Activated CD4-positive, alpha-beta T cell treated with anti-CD3 and anti-CD28 coated beads, Interleukin-2, amount 50 U/mL, for 16 hours (primary cell): ENCODE measurements at regions not wholly inside any gene's neighbourhood (a gene's known extent, or its start where the extent isn't known, plus 50 kb on each side); places are given as distances from the start of the nearest gene placed in this dataset.
"Not testable (repeated sequence)": the region's sequence is repeated elsewhere in the genome, so short reads cannot be mapped to it uniquely, and the experiment has no call there.

Source experiments
- DNase-seq: peaks from one replicate; pipeline ENCODE4 v3.0.0-alpha.2; 2020

GRCh38 chr16:21536740-21537139 is 62.6 kb upstream of the METTL9 start:
- not testable (repeated sequence) for DNase-seq

- not testable (repeated sequence) for DNase-seq
Measured at GRCh38 chr16:21537598-21537997, 61.8 kb upstream of the METTL9 start.

- not testable (repeated sequence) for DNase-seq
Measured at GRCh38 chr16:21539107-21539618, 60.2 kb upstream of the METTL9 start.

GRCh38 chr16:21540770-21541433 is 58.5 kb upstream of the METTL9 start:
- DNase-seq: peak; percentile 91

GRCh38 chr16:21541611-21542051 is 57.7 kb upstream of the METTL9 start:
- DNase-seq: peak; percentile 42

- not testable (repeated sequence) for DNase-seq
Measured at GRCh38 chr16:21542075-21542474, 57.3 kb upstream of the METTL9 start.

- DNase-seq: not testable (repeated sequence)
Measured at GRCh38 chr16:21542491-21543124, 56.8 kb upstream of the METTL9 start.

GRCh38 chr16:21543151-21543836 is 56.1 kb upstream of the METTL9 start:
- DNase-seq: not testable (repeated sequence)

- not testable (repeated sequence) for DNase-seq
Measured at GRCh38 chr16:21545664-21546326, 53.6 kb upstream of the METTL9 start.

GRCh38 chr16:21549396-21549795 is 50.0 kb upstream of the METTL9 start:
- DNase-seq: not testable (repeated sequence)
